AG04450 (cell line): ENCODE measurements at regions not wholly inside any gene's neighbourhood (a gene's known extent, or its start where the extent isn't known, plus 50 kb on each side); places are given as distances from the start of the nearest gene placed in this dataset.
A peak's percentile ranks its signal among the peaks of the same experiment; 100 is the strongest.

Experiments used
- CTCF ChIA-PET: fragments of 300-600, 350-600 bp; formaldehyde crosslinking; extraction: SDS; loops from one replicate; lab custom pipeline; 2022; ENCODE audit warnings: antibody characterized with exemption, inconsistent platforms; lab: Charles Lee
- POLR2A ChIA-PET: fragments of 350-600 bp; formaldehyde crosslinking; extraction: SDS; loops from one replicate; lab custom pipeline; 2021; ENCODE audit warnings: antibody characterized with exemption, inconsistent platforms; lab: Yijun Ruan, JAX
- DNase-seq: peaks from one replicate; pipeline ENCODE4 v3.0.0-alpha.2; 2011; ENCODE audit warnings: low read depth, low spot score
- H3K27ac ChIP-seq: one replicate; pipeline ENCODE4 v1.5.1; 2012; ENCODE audit warnings: low read depth, low read length, control low read depth
- H3K27me3 ChIP-seq: one replicate; pipeline ENCODE4 v1.6.0; 2012; ENCODE audit warnings: low read length; ENCODE audit not compliant: control insufficient read depth, insufficient read depth
- H3K4me3 ChIP-seq: 2 replicates; pipeline ENCODE4 v1.5.1; 2011; ENCODE audit warnings: mild to moderate bottlenecking, low read depth, low read length, control low read depth
- H3K9me3 ChIP-seq: 2 replicates; pipeline ENCODE4 v1.5.1; 2012; ENCODE audit warnings: low read length; ENCODE audit not compliant: control insufficient read depth, insufficient read depth
- TF ChIP-seq, protein P1 (sequence below): IDR thresholded peaks from 2 replicates; pipeline ENCODE4 v1.5.1; 2011; ENCODE audit warnings: low read depth, low read length, control low read depth, inconsistent platforms

DNA sequence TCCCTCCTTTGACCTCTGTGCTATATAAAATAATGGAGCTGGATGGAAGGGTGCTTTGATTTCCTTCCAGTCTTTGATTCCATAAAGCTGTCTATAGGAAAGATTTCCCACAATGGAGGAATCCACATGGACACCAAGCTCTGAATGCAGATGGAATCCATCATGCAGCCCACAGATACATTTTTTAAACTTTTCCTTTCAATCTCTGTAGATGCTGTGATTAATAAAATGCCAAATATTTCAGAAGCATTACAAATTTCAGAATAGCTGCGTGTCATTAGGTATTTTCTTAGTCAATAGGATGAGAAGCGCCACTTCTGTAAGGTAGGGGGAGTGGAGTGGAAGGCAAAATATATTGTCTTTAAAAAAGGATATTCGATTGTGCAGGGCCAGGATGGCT lies 489.0 kb downstream of the NTRK3 start:
- no peaks in the 10 kb centered on the region for H3K27me3 ChIP-seq
- H3K4me3 ChIP-seq: no peak overlapping the region
- TF ChIP-seq, protein P1, sequence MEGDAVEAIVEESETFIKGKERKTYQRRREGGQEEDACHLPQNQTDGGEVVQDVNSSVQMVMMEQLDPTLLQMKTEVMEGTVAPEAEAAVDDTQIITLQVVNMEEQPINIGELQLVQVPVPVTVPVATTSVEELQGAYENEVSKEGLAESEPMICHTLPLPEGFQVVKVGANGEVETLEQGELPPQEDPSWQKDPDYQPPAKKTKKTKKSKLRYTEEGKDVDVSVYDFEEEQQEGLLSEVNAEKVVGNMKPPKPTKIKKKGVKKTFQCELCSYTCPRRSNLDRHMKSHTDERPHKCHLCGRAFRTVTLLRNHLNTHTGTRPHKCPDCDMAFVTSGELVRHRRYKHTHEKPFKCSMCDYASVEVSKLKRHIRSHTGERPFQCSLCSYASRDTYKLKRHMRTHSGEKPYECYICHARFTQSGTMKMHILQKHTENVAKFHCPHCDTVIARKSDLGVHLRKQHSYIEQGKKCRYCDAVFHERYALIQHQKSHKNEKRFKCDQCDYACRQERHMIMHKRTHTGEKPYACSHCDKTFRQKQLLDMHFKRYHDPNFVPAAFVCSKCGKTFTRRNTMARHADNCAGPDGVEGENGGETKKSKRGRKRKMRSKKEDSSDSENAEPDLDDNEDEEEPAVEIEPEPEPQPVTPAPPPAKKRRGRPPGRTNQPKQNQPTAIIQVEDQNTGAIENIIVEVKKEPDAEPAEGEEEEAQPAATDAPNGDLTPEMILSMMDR: no peak
- ChIA-PET POLR2A (interaction anchor here (1.2 kb wide), 1 partner anchor 9 kb away, joined by 3 read pairs; no protein-coding TSS in a partner anchor), CTCF (no interaction called here)
- no peak overlapping the region for H3K27ac ChIP-seq
- no peaks in the 10 kb centered on the region for H3K9me3 ChIP-seq
- no peak for DNase-seq

DNA sequence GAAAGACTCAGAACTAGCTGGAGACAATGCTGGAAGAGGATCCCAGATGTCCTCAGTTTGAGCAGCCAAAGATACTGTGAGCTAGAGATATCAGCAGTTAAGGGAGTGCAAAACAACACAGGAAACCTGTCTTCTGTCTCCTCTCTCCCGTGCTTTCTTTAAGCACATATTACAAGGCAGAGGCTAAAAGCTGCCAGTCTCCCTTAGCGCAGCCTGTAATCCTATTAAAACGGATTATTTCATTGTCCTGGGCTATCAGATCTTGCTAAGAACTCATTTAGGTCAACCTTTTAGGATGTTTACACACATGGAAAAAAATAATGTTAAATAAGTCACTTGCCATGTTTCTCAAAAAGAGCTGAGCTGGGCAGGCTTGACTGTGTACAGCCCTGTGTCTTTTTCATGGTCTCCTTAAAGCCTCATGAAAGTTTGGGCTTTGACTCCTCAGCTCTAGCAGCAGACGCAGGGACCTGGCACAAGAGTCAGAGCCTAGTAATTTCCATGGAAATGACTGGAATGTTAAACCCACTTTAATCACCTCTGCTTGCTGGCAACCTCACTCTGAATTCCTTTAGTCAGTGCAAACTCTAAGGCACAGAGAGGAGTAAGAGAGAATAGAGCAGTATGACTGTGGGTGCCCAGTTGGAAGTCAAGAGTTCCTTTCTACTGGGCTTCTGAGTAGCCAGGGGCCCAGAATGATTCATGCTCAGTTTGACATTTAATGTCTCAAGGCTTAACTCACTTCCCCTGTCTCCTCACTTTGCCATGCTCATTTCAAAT lies 491.9 kb downstream of the NTRK3 start:
- ChIA-PET POLR2A (interaction anchor here (0.9 kb wide), 1 partner anchor 52 kb away, joined by 3 read pairs; no protein-coding TSS in a partner anchor), CTCF (no interaction called here)
- no peaks in the 10 kb centered on the region for H3K9me3 ChIP-seq
- peak; percentile 37 for DNase-seq
- H3K4me3 ChIP-seq: no peak overlapping the region
- no peak overlapping the region for H3K27ac ChIP-seq
- TF ChIP-seq, protein P1: no peak
- H3K27me3 ChIP-seq: no peaks in the 10 kb centered on the region

DNA sequence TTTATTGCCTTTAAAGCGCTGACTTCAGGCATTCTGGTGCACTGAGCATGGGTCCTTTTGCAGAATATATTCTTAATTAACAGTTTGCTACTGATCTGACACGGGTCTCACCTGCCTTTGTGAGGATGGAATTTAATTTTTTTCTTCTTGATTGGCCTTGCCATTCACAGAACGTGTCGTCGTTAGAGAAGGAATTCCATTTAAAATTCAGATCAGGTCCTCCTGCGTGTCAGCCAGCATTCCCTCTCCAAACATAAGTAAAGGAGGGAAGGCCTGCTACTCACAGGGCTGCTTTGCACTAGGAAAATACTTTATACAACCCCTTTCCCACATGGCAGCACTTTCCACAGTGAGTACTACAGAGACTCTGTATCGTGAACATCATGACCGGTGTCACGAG lies 492.7 kb downstream of the NTRK3 start:
- no peaks in the 10 kb centered on the region for H3K9me3 ChIP-seq
- CTCF ChIA-PET: no interaction called here
- no peak overlapping the region for H3K27ac ChIP-seq
- DNase-seq: no peak
- no peaks in the 10 kb centered on the region for H3K27me3 ChIP-seq
- POLR2A ChIA-PET: no interaction called here
- no peak overlapping the region for H3K4me3 ChIP-seq
- TF ChIP-seq, protein P1: no peak

DNA sequence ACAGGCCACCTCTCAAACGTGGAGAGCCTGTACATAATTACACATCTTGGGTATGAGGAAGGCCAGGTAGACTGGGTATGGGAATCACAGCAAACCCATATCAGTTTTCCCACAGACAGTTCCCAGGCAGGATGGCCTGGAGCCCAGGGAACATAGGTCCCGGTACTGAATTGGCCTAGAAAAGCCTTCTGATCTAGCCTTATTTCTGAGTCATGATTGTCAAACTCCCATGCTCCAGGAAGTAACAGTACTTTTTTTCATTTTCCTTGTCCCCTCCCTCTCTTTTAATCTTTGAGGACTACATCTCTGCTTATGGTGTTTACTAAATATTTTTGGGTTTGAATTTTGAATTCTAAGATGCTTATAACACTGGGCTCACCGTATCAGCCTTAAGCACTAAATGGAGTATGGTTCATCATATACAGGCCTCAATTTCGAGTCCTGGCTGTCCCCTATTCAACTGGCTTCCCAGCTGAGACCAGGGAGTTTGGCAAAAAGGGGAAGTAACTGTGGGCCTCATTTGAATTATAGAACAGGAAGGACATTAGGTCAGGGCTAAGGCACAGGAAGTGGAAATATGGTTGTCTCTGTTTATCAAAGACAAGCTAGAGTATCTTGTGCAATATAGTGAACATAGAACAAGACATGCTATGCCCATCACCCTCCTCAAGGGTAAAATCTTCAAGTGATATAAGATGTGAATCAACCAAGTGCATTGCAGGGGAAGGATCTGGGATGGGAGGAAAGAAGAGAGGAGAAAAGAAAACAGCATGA lies 494.6 kb downstream of the NTRK3 start:
- ChIA-PET POLR2A (no interaction called here), CTCF (interaction anchor here (0.5 kb wide), 1 partner anchor 8 kb away, joined by 3 read pairs; no protein-coding TSS in a partner anchor)
- Histone ChIP-seq H3K27ac (no peak overlapping the region), H3K27me3 (no peaks in the 10 kb centered on the region), H3K4me3 (no peak overlapping the region), H3K9me3 (no peaks in the 10 kb centered on the region)
- TF ChIP-seq, protein P1: no peak
- no peak for DNase-seq
